CD4-positive, CD25-positive, alpha-beta regulatory T cell (primary cell): ENCODE measurements at regions not wholly inside any gene's neighbourhood (a gene's known extent, or its start where the extent isn't known, plus 50 kb on each side); places are given as distances from the start of the nearest gene placed in this dataset.
A peak's percentile ranks its signal among the peaks of the same experiment; 100 is the strongest.

Experiments
- ATAC-seq, 2 donors: fragments of 150-1000 bp; cut with Tn5 transposase; one replicate each; pipeline ENCODE4 v1.10.0; 2021; ENCODE audit warnings: low read depth in 2 of 2, moderate number of reproducible peaks in 2 of 2, moderate library complexity in 1 of 2
- DNase-seq, 3 donors: peaks; one replicate each; pipeline versions ENCODE4 v3.0.0 to v3.0.0-alpha.2; 2012 to 2022; ENCODE audit warnings: mixed read lengths in 1 of 3
- H3K27ac ChIP-seq: one replicate; pipeline ENCODE4 v1.7.0; 2013; ENCODE audit warnings: mild to moderate bottlenecking, low read length; ENCODE audit not compliant: insufficient read depth, poor library complexity, severe bottlenecking
- H3K27me3 ChIP-seq: one replicate; pipeline ENCODE4 v1.7.0; 2013; ENCODE audit warnings: low read length; ENCODE audit not compliant: control insufficient read depth, insufficient read depth
- H3K36me3 ChIP-seq: one replicate; pipeline ENCODE4 v1.7.0; 2013; ENCODE audit warnings: mild to moderate bottlenecking, low read length, moderate library complexity; ENCODE audit not compliant: control insufficient read depth, insufficient read depth
- H3K4me1 ChIP-seq: 2 replicates; pipeline ENCODE4 v1.7.0; 2013; ENCODE audit warnings: mild to moderate bottlenecking, low read length; ENCODE audit not compliant: insufficient read depth, control insufficient read depth, poor library complexity, severe bottlenecking
- H3K4me3 ChIP-seq: one replicate; pipeline ENCODE4 v1.7.0; 2013; ENCODE audit warnings: low read depth, mild to moderate bottlenecking, low read length, moderate library complexity
- H3K9me3 ChIP-seq, 2 experiments: 1 replicate in 1 of 2; 2 replicates in 1 of 2; pipeline ENCODE4 v1.7.0; 2013; ENCODE audit warnings: low read length in 2 of 2, mild to moderate bottlenecking in 1 of 2, moderate library complexity in 1 of 2; ENCODE audit not compliant: control insufficient read depth in 2 of 2
- H3K27ac Mint-ChIP-seq, 3 donors: one replicate each; pipeline ENCODE4 v1.8.0; 2020 to 2022; ENCODE audit warnings: mild to moderate bottlenecking in 3 of 3, mixed read lengths in 3 of 3, moderate library complexity in 2 of 3
- H3K27me3 Mint-ChIP-seq: one replicate; pipeline ENCODE4 v1.8.0; 2022; ENCODE audit warnings: mild to moderate bottlenecking, mixed read lengths
- H3K36me3 Mint-ChIP-seq: one replicate; pipeline ENCODE4 v1.8.0; 2020; ENCODE audit warnings: mixed read lengths
- H3K4me1 Mint-ChIP-seq, 4 donors: one replicate each; pipeline ENCODE4 v1.8.0; 2020 to 2022; ENCODE audit warnings: mixed read lengths in 4 of 4, mild to moderate bottlenecking in 1 of 4
- H3K4me3 Mint-ChIP-seq, 4 donors: one replicate each; pipeline ENCODE4 v1.8.0; 2020 to 2022; ENCODE audit warnings: mild to moderate bottlenecking in 4 of 4, mixed read lengths in 4 of 4, moderate library complexity in 3 of 4
- H3K9me3 Mint-ChIP-seq, 7 donors: one replicate each; pipeline ENCODE4 v1.8.0; 2020 to 2022; ENCODE audit warnings: mixed read lengths in 7 of 7, mild to moderate bottlenecking in 3 of 7, moderate library complexity in 2 of 7

- no peaks in the 10 kb centered on the region for H3K36me3 Mint-ChIP-seq
- H3K27me3 Mint-ChIP-seq, result no peaks in the 10 kb centered on the region
- no peaks in the 10 kb centered on the region for H3K27me3 ChIP-seq
- H3K36me3 ChIP-seq, result no peaks in the 10 kb centered on the region
- H3K27ac Mint-ChIP-seq, result no peak overlapping the region
- ATAC-seq, result no peak
- H3K9me3 Mint-ChIP-seq, result peaks cover 0 to 2% (median 0%) of the 10 kb centered on the region in 7 donors
- no peak overlapping the region for H3K4me3 Mint-ChIP-seq
- H3K27ac ChIP-seq, result no peak overlapping the region
- no peak overlapping the region for H3K4me3 ChIP-seq
- DNase-seq, result no peak
- H3K4me1 ChIP-seq, result no peaks in the 10 kb centered on the region
- peaks cover 0 to 1% (median 0%) of the 10 kb centered on the region in 4 donors for H3K4me1 Mint-ChIP-seq
- H3K9me3 ChIP-seq, result no peaks in the 10 kb centered on the region
Observed at GRCh38 chr2:150887926-150888325, 373.7 kb downstream of the RBM43 start.

DNA sequence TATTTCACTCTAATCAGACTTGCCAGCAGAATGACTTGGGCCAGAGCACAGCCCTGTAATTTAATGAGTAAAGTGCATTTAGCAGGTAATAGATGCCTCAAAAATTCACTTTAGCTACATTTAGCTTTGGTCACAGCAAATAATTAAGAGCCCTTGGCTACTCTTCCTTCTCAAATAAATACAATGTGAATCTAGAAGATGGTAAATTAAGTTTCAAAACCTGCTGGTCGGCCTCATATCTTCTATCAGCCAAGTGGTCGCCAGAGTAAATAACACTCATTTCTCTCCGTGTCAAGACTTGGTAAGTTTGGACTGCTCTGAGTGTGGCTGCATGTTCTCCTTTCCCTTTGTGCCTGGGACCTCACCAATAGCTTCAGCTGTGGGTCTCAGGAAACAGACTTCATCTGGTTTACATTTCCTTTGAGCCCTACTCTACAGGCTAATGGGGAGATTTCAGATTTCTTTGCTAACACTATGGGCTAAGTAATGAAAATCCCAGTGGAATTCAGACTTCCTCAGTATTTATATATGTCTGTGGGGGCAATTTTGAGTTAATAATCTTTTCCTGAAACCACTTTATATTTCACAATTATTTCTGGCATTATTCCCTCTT lies 375.8 kb downstream of the RBM43 start:
- Histone ChIP-seq H3K27ac (no peak overlapping the region), H3K36me3 (no peaks in the 10 kb centered on the region), H3K4me1 (no peaks in the 10 kb centered on the region), H3K9me3 (no peaks in the 10 kb centered on the region), H3K27me3 (no peaks in the 10 kb centered on the region), H3K4me3 (no peak overlapping the region)
- Mint-ChIP-seq H3K4me3 (no peak overlapping the region), H3K4me1 (no peaks in the 10 kb centered on the region), H3K27me3 (no peaks in the 10 kb centered on the region), H3K36me3 (no peaks in the 10 kb centered on the region), H3K27ac (no peak overlapping the region), H3K9me3 (peaks cover 0 to 5% (median 0%) of the 10 kb centered on the region in 7 donors)
- no peak for ATAC-seq
- DNase-seq, result no peak

DNA sequence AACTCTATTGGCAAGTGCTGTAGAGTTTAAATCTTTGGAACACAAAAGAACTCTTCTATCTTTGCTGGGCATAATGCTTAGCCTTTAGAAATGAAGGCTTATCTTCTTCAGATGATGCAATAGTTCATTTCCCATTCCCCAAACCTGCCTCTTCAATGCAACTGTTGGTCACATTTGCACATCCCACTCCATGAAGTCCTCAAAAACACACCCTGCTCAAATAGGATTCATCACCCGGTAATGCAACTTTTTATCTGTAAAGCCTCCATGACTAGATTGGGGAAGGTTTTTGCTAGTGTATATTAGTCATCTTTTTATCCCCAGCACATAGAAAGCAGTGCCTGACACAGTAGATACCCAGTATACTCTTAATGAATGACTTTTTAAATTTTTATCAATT lies 376.4 kb downstream of the RBM43 start:
- H3K4me3 ChIP-seq, result no peak overlapping the region
- peaks cover 0 to 6% (median 0%) of the 10 kb centered on the region in 7 donors for H3K9me3 Mint-ChIP-seq
- H3K27ac Mint-ChIP-seq, result no peak overlapping the region
- DNase-seq (no peak), ATAC-seq (no peak)
- no peak overlapping the region for H3K27ac ChIP-seq
- H3K9me3 ChIP-seq, result no peaks in the 10 kb centered on the region
- H3K27me3 Mint-ChIP-seq, result no peaks in the 10 kb centered on the region
- no peak overlapping the region for H3K4me3 Mint-ChIP-seq
- no peaks in the 10 kb centered on the region for H3K36me3 ChIP-seq
- H3K4me1 ChIP-seq, result no peaks in the 10 kb centered on the region
- H3K36me3 Mint-ChIP-seq, result no peaks in the 10 kb centered on the region
- no peaks in the 10 kb centered on the region for H3K4me1 Mint-ChIP-seq
- H3K27me3 ChIP-seq, result no peaks in the 10 kb centered on the region

GRCh38 chr2:150883613-150883895 lies 378.1 kb downstream of the RBM43 start:
- no peaks in the 10 kb centered on the region for H3K36me3 Mint-ChIP-seq
- H3K9me3 ChIP-seq, result no peaks in the 10 kb centered on the region
- H3K4me1 Mint-ChIP-seq, result no peaks in the 10 kb centered on the region
- H3K36me3 ChIP-seq, result no peaks in the 10 kb centered on the region
- ATAC-seq, result no peak
- H3K27ac ChIP-seq, result no peak overlapping the region
- H3K9me3 Mint-ChIP-seq, result peaks cover 0 to 6% (median 2%) of the 10 kb centered on the region in 7 donors
- no peaks in the 10 kb centered on the region for H3K4me1 ChIP-seq
- H3K27ac Mint-ChIP-seq, result no peak overlapping the region
- H3K27me3 Mint-ChIP-seq, result no peaks in the 10 kb centered on the region
- H3K4me3 Mint-ChIP-seq, result no peak overlapping the region
- no peak for DNase-seq
- no peaks in the 10 kb centered on the region for H3K27me3 ChIP-seq
- no peak overlapping the region for H3K4me3 ChIP-seq

DNA sequence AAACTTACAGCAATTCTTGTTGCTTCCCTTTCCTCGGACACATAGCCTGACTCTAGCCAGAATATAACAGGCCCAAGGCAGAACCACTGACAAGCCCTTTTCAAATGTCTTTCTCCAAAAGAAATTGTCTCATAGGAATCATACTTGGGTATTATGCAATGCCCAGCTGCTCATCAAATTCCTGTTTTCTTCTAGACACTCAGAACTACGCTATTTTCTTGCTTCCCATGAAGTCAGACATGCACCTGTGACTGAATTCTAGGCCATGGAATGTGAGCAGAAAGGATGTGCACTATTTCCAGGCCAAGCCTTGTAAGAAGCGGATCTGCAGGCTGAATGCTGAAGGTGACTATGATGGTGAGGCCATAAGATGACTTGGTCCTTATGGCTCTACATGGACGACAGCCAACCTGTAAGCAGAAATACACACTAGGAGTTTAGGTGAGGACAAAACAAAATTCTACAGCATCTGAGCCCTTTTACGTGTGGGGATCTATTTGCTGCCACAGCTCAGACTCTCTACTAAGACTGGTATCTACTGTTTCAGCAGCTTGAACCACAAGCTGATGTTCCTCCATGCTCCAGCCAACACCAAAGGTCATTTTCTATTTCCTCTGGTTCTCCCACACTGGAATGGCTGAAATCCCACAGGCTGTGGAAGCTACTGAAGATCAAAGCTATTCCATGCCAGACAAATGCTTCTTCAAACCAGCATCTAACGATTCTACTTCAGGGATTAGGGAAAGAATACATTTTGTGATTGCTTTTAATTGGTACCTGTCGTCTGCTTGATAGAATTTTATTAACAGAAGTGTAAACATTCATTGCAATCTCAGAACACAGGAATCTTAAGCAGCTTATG lies 378.7 kb downstream of the RBM43 start:
- H3K9me3 ChIP-seq, result no peaks in the 10 kb centered on the region
- H3K27me3 ChIP-seq, result no peaks in the 10 kb centered on the region
- H3K27ac Mint-ChIP-seq, result peak overlapping the region in 1 of 3 donors; percentile 27
- no peaks in the 10 kb centered on the region for H3K4me1 Mint-ChIP-seq
- H3K4me3 Mint-ChIP-seq, result no peak overlapping the region
- H3K4me3 ChIP-seq, result no peak overlapping the region
- H3K36me3 ChIP-seq, result no peaks in the 10 kb centered on the region
- DNase-seq, result no peak
- no peak for ATAC-seq
- H3K4me1 ChIP-seq, result no peaks in the 10 kb centered on the region
- H3K27me3 Mint-ChIP-seq, result no peaks in the 10 kb centered on the region
- H3K9me3 Mint-ChIP-seq, result peaks cover 0 to 6% (median 2%) of the 10 kb centered on the region in 7 donors
- no peak overlapping the region for H3K27ac ChIP-seq
- no peaks in the 10 kb centered on the region for H3K36me3 Mint-ChIP-seq

DNA sequence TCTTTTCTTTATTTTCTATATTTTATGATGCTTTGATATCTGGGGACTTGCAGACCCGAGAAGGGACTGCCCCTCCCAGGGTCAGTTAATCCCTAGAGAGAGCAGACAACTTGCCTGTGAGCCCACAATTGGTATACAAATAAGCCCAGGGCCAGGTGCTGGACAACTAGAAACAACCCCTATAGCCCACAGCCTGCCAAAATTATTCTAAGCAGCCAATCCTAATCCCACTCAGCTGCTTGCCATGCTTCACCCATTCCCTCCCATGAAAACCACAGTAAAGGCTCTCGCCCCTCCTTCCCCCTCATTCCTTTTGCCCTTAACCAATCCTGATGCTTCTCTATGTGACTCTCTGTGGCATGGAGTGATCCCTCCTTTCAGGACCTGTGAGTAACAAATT lies 380.7 kb downstream of the RBM43 start:
- Mint-ChIP-seq H3K4me3 (no peak overlapping the region), H3K27me3 (no peaks in the 10 kb centered on the region), H3K4me1 (no peaks in the 10 kb centered on the region), H3K36me3 (no peaks in the 10 kb centered on the region), H3K9me3 (peaks cover 0 to 6% (median 3%) of the 10 kb centered on the region in 7 donors), H3K27ac (no peak overlapping the region)
- H3K27me3 ChIP-seq, result no peaks in the 10 kb centered on the region
- DNase-seq (no peak), ATAC-seq (no peak)
- H3K4me1 ChIP-seq, result no peaks in the 10 kb centered on the region
- H3K4me3 ChIP-seq, result no peak overlapping the region
- H3K36me3 ChIP-seq, result no peaks in the 10 kb centered on the region
- H3K27ac ChIP-seq, result no peak overlapping the region
- no peaks in the 10 kb centered on the region for H3K9me3 ChIP-seq

GRCh38 chr2:150878356-150878755 lies 383.3 kb downstream of the RBM43 start:
- Histone ChIP-seq H3K4me1 (no peaks in the 10 kb centered on the region), H3K4me3 (no peak overlapping the region), H3K9me3 (no peaks in the 10 kb centered on the region), H3K27ac (no peak overlapping the region), H3K36me3 (no peaks in the 10 kb centered on the region), H3K27me3 (no peaks in the 10 kb centered on the region)
- Mint-ChIP-seq H3K36me3 (no peaks in the 10 kb centered on the region), H3K27ac (no peak overlapping the region), H3K9me3 (peaks cover 0 to 6% (median 3%) of the 10 kb centered on the region in 7 donors), H3K27me3 (no peaks in the 10 kb centered on the region), H3K4me1 (no peaks in the 10 kb centered on the region), H3K4me3 (no peak overlapping the region)
- ATAC-seq (no peak), DNase-seq (no peak)
